PC-9 (cell line): ENCODE measurements at regions not wholly inside any gene's neighbourhood (a gene's known extent, or its start where the extent isn't known, plus 50 kb on each side); places are given as distances from the start of the nearest gene placed in this dataset.

ENCODE experiments used
- EZH2 ChIP-seq: fragments of 200-600 bp; sonication (generic); IDR thresholded peaks from 2 replicates; pipeline ENCODE4 v1.8.0; 2017; ENCODE audit warnings: antibody characterized with exemption, low read depth
- TF ChIP-seq, protein P1 (sequence below): fragments of 200-600 bp; sonication (generic); conservative IDR thresholded peaks from 2 replicates; pipeline ENCODE4 v1.6.1; 2017; ENCODE audit warnings: mixed run types, antibody characterized with exemption, mild to moderate bottlenecking, moderate library complexity

- TF ChIP-seq, protein P1, sequence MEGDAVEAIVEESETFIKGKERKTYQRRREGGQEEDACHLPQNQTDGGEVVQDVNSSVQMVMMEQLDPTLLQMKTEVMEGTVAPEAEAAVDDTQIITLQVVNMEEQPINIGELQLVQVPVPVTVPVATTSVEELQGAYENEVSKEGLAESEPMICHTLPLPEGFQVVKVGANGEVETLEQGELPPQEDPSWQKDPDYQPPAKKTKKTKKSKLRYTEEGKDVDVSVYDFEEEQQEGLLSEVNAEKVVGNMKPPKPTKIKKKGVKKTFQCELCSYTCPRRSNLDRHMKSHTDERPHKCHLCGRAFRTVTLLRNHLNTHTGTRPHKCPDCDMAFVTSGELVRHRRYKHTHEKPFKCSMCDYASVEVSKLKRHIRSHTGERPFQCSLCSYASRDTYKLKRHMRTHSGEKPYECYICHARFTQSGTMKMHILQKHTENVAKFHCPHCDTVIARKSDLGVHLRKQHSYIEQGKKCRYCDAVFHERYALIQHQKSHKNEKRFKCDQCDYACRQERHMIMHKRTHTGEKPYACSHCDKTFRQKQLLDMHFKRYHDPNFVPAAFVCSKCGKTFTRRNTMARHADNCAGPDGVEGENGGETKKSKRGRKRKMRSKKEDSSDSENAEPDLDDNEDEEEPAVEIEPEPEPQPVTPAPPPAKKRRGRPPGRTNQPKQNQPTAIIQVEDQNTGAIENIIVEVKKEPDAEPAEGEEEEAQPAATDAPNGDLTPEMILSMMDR, result no peak
- no peak for TF ChIP-seq EZH2
Measured at GRCh38 chr17:36778448-36778847, 158.8 kb upstream of the LHX1 start.
